ENCODE measurements at regions not wholly inside any gene's neighbourhood (a gene's known extent, or its start where the extent isn't known, plus 50 kb on each side); places are given as distances from the start of the nearest gene placed in this dataset.
"Not testable (repeated sequence)": the region's sequence is repeated elsewhere in the genome, so short reads cannot be mapped to it uniquely, and the experiment has no call there.

GRCh38 chr2:131829456-131830241, 302.0 kb downstream of the CCDC74A start:
- DNase-seq = not testable (repeated sequence)

- not testable (repeated sequence) for DNase-seq
These were observed 302.7 kb downstream of the CCDC74A start for GRCh38 chr2:131830242-131830945.

GRCh38 chr2:131830946-131831310, 303.2 kb downstream of the CCDC74A start:
- DNase-seq = not testable (repeated sequence)

- not testable (repeated sequence) for DNase-seq
These were observed 303.9 kb downstream of the CCDC74A start for GRCh38 chr2:131831450-131832208.

- not testable (repeated sequence) for DNase-seq
These were observed 304.6 kb downstream of the CCDC74A start for GRCh38 chr2:131832209-131832780.

GRCh38 chr2:131832917-131833316, 305.2 kb downstream of the CCDC74A start:
- DNase-seq = not testable (repeated sequence)

- DNase-seq = not testable (repeated sequence)
These were observed 305.9 kb downstream of the CCDC74A start for GRCh38 chr2:131833367-131834202.

GRCh38 chr2:131834203-131835020, 306.7 kb downstream of the CCDC74A start:
- DNase-seq = not testable (repeated sequence)

GRCh38 chr2:131835022-131835421, 307.3 kb downstream of the CCDC74A start:
- not testable (repeated sequence) for DNase-seq

GRCh38 chr2:131835621-131836091, 308.0 kb downstream of the CCDC74A start:
- no peak for DNase-seq

GRCh38 chr2:131836116-131836515, 308.4 kb downstream of the CCDC74A start:
- DNase-seq = not testable (repeated sequence)

- DNase-seq = not testable (repeated sequence)
These were observed 316.4 kb downstream of the CCDC74A start for GRCh38 chr2:131844044-131844443.

GRCh38 chr2:131856202-131856601, 305.6 kb downstream of the ANKRD30BL start:
- DNase-seq = not testable (repeated sequence)

- DNase-seq = not testable (repeated sequence)
These were observed 303.6 kb downstream of the ANKRD30BL start for GRCh38 chr2:131858197-131858596.
